H9 (cell line): ENCODE measurements at regions not wholly inside any gene's neighbourhood (a gene's known extent, or its start where the extent isn't known, plus 50 kb on each side); places are given as distances from the start of the nearest gene placed in this dataset.
A peak's percentile ranks its signal among the peaks of the same experiment; 100 is the strongest.

Source experiments
- DNase-seq: peaks from one replicate; pipeline ENCODE4 v3.0.0-alpha.2; 2017
- H2AFZ ChIP-seq: one replicate; pipeline ENCODE4 v1.6.1; 2013; ENCODE audit warnings: mild to moderate bottlenecking, low read length, control low read depth, moderate library complexity
- H2AK5ac ChIP-seq: 2 replicates; pipeline ENCODE4 v1.6.1; 2013; ENCODE audit warnings: low read length, control low read depth, mixed read lengths; ENCODE audit not compliant: insufficient read length
- H2BK120ac ChIP-seq: one replicate; pipeline ENCODE4 v1.6.1; 2013; ENCODE audit warnings: low read depth, mild to moderate bottlenecking, low read length, control low read depth, inconsistent platforms; ENCODE audit not compliant: poor library complexity, severe bottlenecking
- H2BK12ac ChIP-seq: 2 replicates; pipeline ENCODE4 v1.6.1; 2013; ENCODE audit warnings: low read length, control low read depth, mixed read lengths, low read depth; ENCODE audit not compliant: insufficient read length
- H2BK15ac ChIP-seq: 2 replicates; pipeline ENCODE4 v1.6.1; 2013; ENCODE audit warnings: low read depth, low read length, control low read depth
- H2BK20ac ChIP-seq: one replicate; pipeline ENCODE4 v1.6.1; 2013; ENCODE audit warnings: low read depth, mild to moderate bottlenecking, low read length, control low read depth, inconsistent platforms; ENCODE audit not compliant: poor library complexity, severe bottlenecking
- H2BK5ac ChIP-seq: 2 replicates; pipeline ENCODE4 v1.6.1; 2013; ENCODE audit warnings: low read length, control low read depth, mixed read lengths; ENCODE audit not compliant: insufficient read length
- H3K14ac ChIP-seq: 2 replicates; pipeline ENCODE4 v1.6.1; 2013; ENCODE audit warnings: low read length, control low read depth; ENCODE audit not compliant: insufficient read depth
- H3K18ac ChIP-seq: 2 replicates; pipeline ENCODE4 v1.6.1; 2013; ENCODE audit warnings: low read depth, mild to moderate bottlenecking, mixed read lengths, low read length, control low read depth; ENCODE audit not compliant: insufficient read length
- H3K23ac ChIP-seq: 2 replicates; pipeline ENCODE4 v1.6.1; 2013; ENCODE audit warnings: low read length, control low read depth, mixed read lengths, low read depth; ENCODE audit not compliant: insufficient read length
- H3K23me2 ChIP-seq: 2 replicates; pipeline ENCODE4 v1.6.1; 2013; ENCODE audit warnings: low read depth, mild to moderate bottlenecking, mixed read lengths, low read length, control low read depth; ENCODE audit not compliant: insufficient read length, poor library complexity, severe bottlenecking
- H3K27ac ChIP-seq: 2 replicates; pipeline ENCODE4 v1.5.1; 2013; ENCODE audit warnings: low read length, control low read depth, mixed read lengths, low read depth; ENCODE audit not compliant: insufficient read length
- H3K27me3 ChIP-seq: 2 replicates; pipeline ENCODE4 v1.6.1; 2013; ENCODE audit warnings: low read length, control low read depth, inconsistent platforms; ENCODE audit not compliant: insufficient read depth
- H3K4ac ChIP-seq: 2 replicates; pipeline ENCODE4 v1.6.1; 2013; ENCODE audit warnings: low read depth, mild to moderate bottlenecking, control low read depth, inconsistent platforms, low read length, moderate library complexity
- H3K4me1 ChIP-seq: 2 replicates; pipeline ENCODE4 v1.6.1; 2013; ENCODE audit warnings: low read length, control low read depth, inconsistent platforms; ENCODE audit not compliant: insufficient read depth
- H3K4me2 ChIP-seq: 2 replicates; pipeline ENCODE4 v1.6.1; 2013; ENCODE audit warnings: low read length, control low read depth, mixed read lengths; ENCODE audit not compliant: insufficient read length, insufficient read depth
- H3K56ac ChIP-seq: 2 replicates; pipeline ENCODE4 v1.6.1; 2013; ENCODE audit warnings: low read depth, mild to moderate bottlenecking, mixed read lengths, low read length, control low read depth; ENCODE audit not compliant: insufficient read length
- H3K79me1 ChIP-seq: 2 replicates; pipeline ENCODE4 v1.6.1; 2013; ENCODE audit warnings: low read depth, mild to moderate bottlenecking, moderate library complexity, low read length, control low read depth, inconsistent platforms; ENCODE audit not compliant: insufficient read depth, poor library complexity, severe bottlenecking
- H3K79me2 ChIP-seq: 2 replicates; pipeline ENCODE4 v1.6.1; 2013; ENCODE audit warnings: low read length, control low read depth, inconsistent platforms; ENCODE audit not compliant: insufficient read depth
- H3K9ac ChIP-seq: 2 replicates; pipeline ENCODE4 v1.6.1; 2013; ENCODE audit warnings: low read length, control low read depth, mixed read lengths; ENCODE audit not compliant: insufficient read length; ENCODE audit errors: extremely low read depth
- H3K9me3 ChIP-seq: one replicate; pipeline ENCODE4 v1.6.1; 2013; ENCODE audit warnings: low read depth, low read length, inconsistent platforms; ENCODE audit not compliant: control insufficient read depth
- H3T11ph ChIP-seq: one replicate; pipeline ENCODE4 v1.6.1; 2013; ENCODE audit warnings: mild to moderate bottlenecking, low read length, control low read depth, inconsistent platforms
- H4K20me1 ChIP-seq: one replicate; pipeline ENCODE4 v1.6.1; 2013; ENCODE audit not compliant: control insufficient read depth, insufficient read length, insufficient read depth
- H4K5ac ChIP-seq: 2 replicates; pipeline ENCODE4 v1.6.1; 2013; ENCODE audit warnings: low read depth, mild to moderate bottlenecking, mixed read lengths, low read length, control low read depth; ENCODE audit not compliant: insufficient read length
- H4K8ac ChIP-seq: replicated peaks from 2 replicates; pipeline ENCODE4 v1.6.1; 2013; ENCODE audit warnings: low read length, control low read depth, mixed read lengths, low read depth; ENCODE audit not compliant: insufficient read length
- H4K91ac ChIP-seq: 2 replicates; pipeline ENCODE4 v1.6.1; 2013; ENCODE audit warnings: low read depth, mild to moderate bottlenecking, moderate library complexity, mixed read lengths, low read length, control low read depth; ENCODE audit not compliant: insufficient read length
- H3K27ac Mint-ChIP-seq, 3 experiments: 2 replicates in 2 of 3; 3 replicates in 1 of 3; pipeline ENCODE4 v1.8.0; 2020 to 2021; ENCODE audit warnings: mixed read lengths in 3 of 3, mild to moderate bottlenecking in 1 of 3, moderate library complexity in 1 of 3
- H3K27me3 Mint-ChIP-seq: 2 replicates; pipeline ENCODE4 v1.8.0; 2021; ENCODE audit warnings: low read depth, mild to moderate bottlenecking, moderate library complexity, mixed read lengths
- H3K36me3 Mint-ChIP-seq, 3 experiments: 2 replicates in 2 of 3; 3 replicates in 1 of 3; pipeline ENCODE4 v1.8.0; 2020 to 2021; ENCODE audit warnings: low read depth in 3 of 3, mixed read lengths in 3 of 3; ENCODE audit not compliant: insufficient read depth in 1 of 3
- H3K4me1 Mint-ChIP-seq, 2 experiments: 2 replicates each; pipeline ENCODE4 v1.8.0; 2020; ENCODE audit warnings: mixed read lengths in 2 of 2
- H3K4me3 Mint-ChIP-seq, 2 experiments: 2 replicates in 1 of 2; 3 replicates in 1 of 2; pipeline ENCODE4 v1.8.0; 2020 to 2021; ENCODE audit warnings: mild to moderate bottlenecking in 2 of 2, mixed read lengths in 2 of 2, moderate library complexity in 1 of 2
- H3K9me3 Mint-ChIP-seq, 2 experiments: 2 replicates in 1 of 2; 3 replicates in 1 of 2; pipeline ENCODE4 v1.8.0; 2020; ENCODE audit warnings: mild to moderate bottlenecking in 2 of 2, mixed read lengths in 2 of 2, moderate library complexity in 1 of 2
- CTCF ChIP-seq: fragments of 200-600 bp; sonication (generic); conservative IDR thresholded peaks from 3 replicates; pipeline ENCODE4 v1.8.0; 2021; ENCODE audit warnings: antibody characterized with exemption, mild to moderate bottlenecking
- WGBS: extraction: QIAGEN DNeasy Blood & Tissue Kit; methylation state at CpG from one replicate; pipeline ENCODE4 v1.1.7; 2013; ENCODE audit warnings: missing lambda C conversion rate, low lambda C conversion rate, mixed read lengths; ENCODE audit not compliant: insufficient read length; ENCODE audit errors: extremely low coverage; 5-methylcytosine and 5-hydroxymethylcytosine counted together

GRCh38 chr6:134757911-134758361 lies 192.0 kb downstream of the ALDH8A1 start:
- no peak for DNase-seq
- Mint-ChIP-seq H3K4me3 (no peak overlapping the region), H3K4me1 (peaks cover 11 to 12% of the 10 kb centered on the region in 2 experiments), H3K9me3 (no peaks in the 10 kb centered on the region), H3K27ac (peak overlapping the region in 1 of 3 experiments; percentile 86; a peak in 1 of 7 replicates), H3K27me3 (no peaks in the 10 kb centered on the region), H3K36me3 (no peaks in the 10 kb centered on the region)
- Histone ChIP-seq H2AFZ (no peak overlapping the region), H2BK20ac (no peak overlapping the region), H3K9me3 (no peaks in the 10 kb centered on the region), H3K23ac (no peak overlapping the region), H2BK5ac (no peak overlapping the region), H3K79me1 (no peaks in the 10 kb centered on the region), H4K8ac (no peak overlapping the region), H3K4ac (no peak overlapping the region), H3K4me1 (no peaks in the 10 kb centered on the region), H3K4me2 (no peak overlapping the region), H3K27me3 (no peaks in the 10 kb centered on the region), H2AK5ac (no peak overlapping the region), H4K91ac (no peak overlapping the region), H3K27ac (no peak overlapping the region), H4K5ac (no peak overlapping the region), H3K18ac (no peak overlapping the region), H3K14ac (no peak overlapping the region), H3T11ph (no peak overlapping the region), H3K23me2 (no peaks in the 10 kb centered on the region), H2BK120ac (no peak overlapping the region), H2BK12ac (no peak overlapping the region), H2BK15ac (no peak overlapping the region), H4K20me1 (no peaks in the 10 kb centered on the region), H3K79me2 (no peaks in the 10 kb centered on the region), H3K56ac (no peak overlapping the region), H3K9ac (no peak overlapping the region)
- whole genome bisulfite sequencing, result no CpG with 5 or more reads among the region's 1 CpG
- no peak for TF ChIP-seq CTCF
